HEK293T (cell line): ENCODE measurements at regions not wholly inside any gene's neighbourhood (a gene's known extent, or its start where the extent isn't known, plus 50 kb on each side); places are given as distances from the start of the nearest gene placed in this dataset.

ENCODE experiments used
- BHLHE40 ChIP-seq: fragments of 450-650 bp; IDR thresholded peaks from 2 replicates; pipeline ENCODE4 v1.6.1; 2016; ENCODE audit warnings: mild to moderate bottlenecking, moderate library complexity, borderline replicate concordance
- CTBP1 ChIP-seq: fragments of 450-650 bp; IDR thresholded peaks from 2 replicates; pipeline ENCODE4 v1.6.1; 2016; ENCODE audit warnings: borderline replicate concordance
- ELF4 ChIP-seq: fragments of 450-650 bp; IDR thresholded peaks from 2 replicates; pipeline ENCODE4 v1.6.1; 2017; ENCODE audit warnings: antibody characterized with exemption
- FOXK2 ChIP-seq: fragments of 450-650 bp; IDR thresholded peaks from 2 replicates; pipeline ENCODE4 v1.6.1; 2016; ENCODE audit warnings: mild to moderate bottlenecking
- FOXM1 ChIP-seq: fragments of 450-650 bp; IDR thresholded peaks from 2 replicates; pipeline ENCODE4 v1.6.1; 2017; ENCODE audit warnings: mild to moderate bottlenecking, borderline replicate concordance
- HDGF ChIP-seq: fragments of 450-650 bp; IDR thresholded peaks from 2 replicates; pipeline ENCODE4 v1.6.1; 2017; ENCODE audit warnings: antibody characterized with exemption, borderline replicate concordance
- NFRKB ChIP-seq: fragments of 450-650 bp; IDR thresholded peaks from 2 replicates; pipeline ENCODE4 v1.6.1; 2016; ENCODE audit warnings: mild to moderate bottlenecking, moderate library complexity
- SP1 ChIP-seq: fragments of 450-650 bp; IDR thresholded peaks from 2 replicates; pipeline ENCODE4 v1.6.1; 2017
- ZNF384 ChIP-seq: fragments of 450-650 bp; IDR thresholded peaks from 2 replicates; pipeline ENCODE4 v1.6.1; 2016

DNA sequence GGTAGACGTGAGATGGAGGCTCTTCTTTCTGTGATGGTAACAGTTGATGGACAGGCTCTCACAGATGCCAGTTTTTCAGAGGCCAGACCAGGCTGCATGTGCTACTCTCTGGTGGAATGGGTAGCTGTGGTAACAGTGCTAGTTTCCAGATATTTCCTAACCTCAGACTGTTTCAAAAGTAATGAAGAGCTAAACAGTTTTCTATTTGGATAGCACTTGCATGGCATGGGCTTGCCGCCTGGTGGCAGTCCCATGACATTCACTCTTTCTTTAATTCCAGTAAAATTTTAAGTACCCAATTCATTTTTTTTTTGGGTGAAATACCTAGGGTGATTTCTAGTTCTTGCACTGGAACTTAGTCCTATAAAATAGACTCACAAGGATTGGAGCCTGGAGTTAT lies 220.2 kb upstream of the MAD2L1 start:
- TF ChIP-seq BHLHE40: no peak
- TF ChIP-seq HDGF: no peak
- TF ChIP-seq CTBP1: no peak
- no peak for TF ChIP-seq ZNF384
- TF ChIP-seq SP1: no peak
- TF ChIP-seq ELF4: no peak
- TF ChIP-seq NFRKB: no peak
- TF ChIP-seq FOXM1: no peak
- no peak for TF ChIP-seq FOXK2
